Prostate gland (tissue), 2 donors: ENCODE measurements at regions not wholly inside any gene's neighbourhood (a gene's known extent, or its start where the extent isn't known, plus 50 kb on each side); places are given as distances from the start of the nearest gene placed in this dataset.

Source experiments
- CTCF ChIP-seq, 4 experiments: fragments of 200-600 bp in 2 of 4; fragments of 450-650 bp in 2 of 4; sonication (generic) in 2 of 4; IDR thresholded peaks; 1 replicate in 3 of 4; 2 replicates in 1 of 4; pipeline ENCODE4 v1.5.1; 2016 to 2019; ENCODE audit warnings: antibody characterized with exemption in 4 of 4, mild to moderate bottlenecking in 2 of 4, moderate library complexity in 2 of 4
- POLR2A ChIP-seq: fragments of 450-650 bp; IDR thresholded peaks from one replicate; pipeline ENCODE4 v1.6.1; 2016; ENCODE audit warnings: antibody characterized with exemption, mild to moderate bottlenecking
- POLR2AphosphoS5 ChIP-seq: sonication (generic); formaldehyde crosslinking; IDR thresholded peaks from one replicate; pipeline ENCODE4 v1.6.1; 2017; ENCODE audit warnings: antibody characterized with exemption

DNA sequence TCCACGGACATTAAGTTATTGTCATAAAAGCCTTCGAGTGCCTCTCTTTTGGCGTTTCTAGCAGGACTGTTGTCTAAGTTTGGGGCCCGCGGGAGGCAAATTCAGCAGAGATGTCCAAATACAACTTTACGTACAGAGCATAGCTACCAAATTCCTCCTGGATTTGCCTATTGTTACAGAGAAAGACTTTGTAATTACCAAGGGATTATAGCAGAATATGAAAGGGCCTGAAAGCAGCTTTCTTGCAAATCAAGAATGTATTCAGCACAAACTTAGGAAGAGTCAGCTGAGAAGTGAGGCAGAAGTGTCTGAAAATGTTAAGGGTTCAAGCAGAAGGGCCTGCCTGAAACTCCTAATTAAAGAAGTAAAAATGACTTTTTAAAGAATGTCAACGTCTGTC lies 1053.5 kb upstream of the TENM3 start:
- no peak for TF ChIP-seq POLR2AphosphoS5
- TF ChIP-seq POLR2A = no peak
- no peak for TF ChIP-seq CTCF (IDR thresholded peaks at IDR 0.05)
